Spinal cord (tissue), 9 donors: ENCODE measurements at regions not wholly inside any gene's neighbourhood (a gene's known extent, or its start where the extent isn't known, plus 50 kb on each side); places are given as distances from the start of the nearest gene placed in this dataset.
A peak's percentile ranks its signal among the peaks of the same experiment; 100 is the strongest.

Experiments
- DNase-seq, 6 donors: peaks; one replicate each; pipeline versions ENCODE4 v3.0.0 to v3.0.0-alpha.2; 2013 to 2015; ENCODE audit warnings: low spot score in 6 of 6, low read depth in 4 of 6
- H3K27ac ChIP-seq: one replicate; pipeline ENCODE4 v1.5.1; 2013; ENCODE audit warnings: low read depth, low read length, control low read depth
- H3K27me3 ChIP-seq: one replicate; pipeline ENCODE4 v1.6.1; 2013; ENCODE audit warnings: low read length; ENCODE audit not compliant: control insufficient read depth, insufficient read depth
- H3K36me3 ChIP-seq: one replicate; pipeline ENCODE4 v1.6.1; 2013; ENCODE audit warnings: low read length; ENCODE audit not compliant: control insufficient read depth, insufficient read depth
- H3K4me1 ChIP-seq: one replicate; pipeline ENCODE4 v1.6.1; 2013; ENCODE audit warnings: low read length; ENCODE audit not compliant: control insufficient read depth, insufficient read depth
- H3K4me3 ChIP-seq: one replicate; pipeline ENCODE4 v1.5.1; 2013; ENCODE audit warnings: low read depth, low read length, control low read depth
- H3K9me3 ChIP-seq: one replicate; pipeline ENCODE4 v1.6.1; 2013; ENCODE audit warnings: low read length; ENCODE audit not compliant: control insufficient read depth, insufficient read depth
- WGBS: methylation state at CpG from one replicate; pipeline ENCODE4 v1.1.5; 2013; ENCODE audit warnings: missing lambda C conversion rate; ENCODE audit not compliant: insufficient coverage; 5-methylcytosine and 5-hydroxymethylcytosine counted together
- donor health status: healthy.

GRCh38 chr5:105956456-105957196 lies 1714.1 kb downstream of the EFNA5 start:
- Histone ChIP-seq H3K27me3 (no peaks in the 10 kb centered on the region), H3K36me3 (no peaks in the 10 kb centered on the region), H3K4me3 (no peak overlapping the region), H3K27ac (no peak overlapping the region), H3K4me1 (no peaks in the 10 kb centered on the region), H3K9me3 (no peaks in the 10 kb centered on the region)
- DNase-seq: no peak
- no CpG with 5 or more reads among the region's 1 CpG for WGBS

- Histone ChIP-seq H3K36me3 (no peaks in the 10 kb centered on the region), H3K4me3 (no peak overlapping the region), H3K27me3 (no peaks in the 10 kb centered on the region), H3K9me3 (no peaks in the 10 kb centered on the region), H3K4me1 (no peaks in the 10 kb centered on the region), H3K27ac (no peak overlapping the region)
- no peak for DNase-seq
- WGBS: no CpG with 5 or more reads among the region's 3 CpGs
Measured at GRCh38 chr5:105954341-105954740, 1716.4 kb downstream of the EFNA5 start.

- no peak for DNase-seq
- no peak overlapping the region for H3K4me3 ChIP-seq
- H3K4me1 ChIP-seq: no peaks in the 10 kb centered on the region
- no CpG with 5 or more reads among the region's 3 CpGs for WGBS
- no peaks in the 10 kb centered on the region for H3K27me3 ChIP-seq
- H3K9me3 ChIP-seq: no peaks in the 10 kb centered on the region
- no peaks in the 10 kb centered on the region for H3K36me3 ChIP-seq
- no peak overlapping the region for H3K27ac ChIP-seq
Measured at GRCh38 chr5:105953616-105954015, 1717.1 kb downstream of the EFNA5 start.

GRCh38 chr5:105952875-105953274 lies 1717.9 kb downstream of the EFNA5 start:
- no peak overlapping the region for H3K27ac ChIP-seq
- H3K4me3 ChIP-seq: no peak overlapping the region
- no CpG with 5 or more reads among the region's 3 CpGs for whole genome bisulfite sequencing
- H3K27me3 ChIP-seq: no peaks in the 10 kb centered on the region
- H3K36me3 ChIP-seq: no peaks in the 10 kb centered on the region
- peak in 2 of 6 donors; percentile 70 to 79 for DNase-seq
- no peaks in the 10 kb centered on the region for H3K4me1 ChIP-seq
- H3K9me3 ChIP-seq: no peaks in the 10 kb centered on the region

GRCh38 chr5:105947461-105947860 lies 1723.3 kb downstream of the EFNA5 start:
- Histone ChIP-seq H3K36me3 (no peaks in the 10 kb centered on the region), H3K9me3 (no peaks in the 10 kb centered on the region), H3K4me3 (no peak overlapping the region), H3K4me1 (no peaks in the 10 kb centered on the region), H3K27me3 (no peaks in the 10 kb centered on the region), H3K27ac (no peak overlapping the region)
- DNase-seq: no peak
- 90% methylated on average over 2 of the region's 2 CpGs for WGBS

- Histone ChIP-seq H3K27ac (no peak overlapping the region), H3K27me3 (no peaks in the 10 kb centered on the region), H3K4me3 (no peak overlapping the region), H3K4me1 (no peaks in the 10 kb centered on the region), H3K36me3 (no peaks in the 10 kb centered on the region), H3K9me3 (no peaks in the 10 kb centered on the region)
- no peak for DNase-seq
- 100% methylated on average over 2 of the region's 4 CpGs for WGBS
Measured at GRCh38 chr5:105945203-105945972, 1725.3 kb downstream of the EFNA5 start.

GRCh38 chr5:105940181-105940580 lies 1730.6 kb downstream of the EFNA5 start:
- no peaks in the 10 kb centered on the region for H3K36me3 ChIP-seq
- no peak for DNase-seq
- no peak overlapping the region for H3K27ac ChIP-seq
- H3K27me3 ChIP-seq: no peaks in the 10 kb centered on the region
- peaks cover 2% of the 10 kb centered on the region for H3K9me3 ChIP-seq
- H3K4me3 ChIP-seq: no peak overlapping the region
- no peaks in the 10 kb centered on the region for H3K4me1 ChIP-seq

GRCh38 chr5:105934171-105934570 lies 1736.6 kb downstream of the EFNA5 start:
- Histone ChIP-seq H3K36me3 (no peaks in the 10 kb centered on the region), H3K27ac (no peak overlapping the region), H3K4me3 (no peak overlapping the region), H3K4me1 (no peaks in the 10 kb centered on the region), H3K9me3 (peaks cover 2% of the 10 kb centered on the region), H3K27me3 (no peaks in the 10 kb centered on the region)
- DNase-seq: no peak

- Histone ChIP-seq H3K27me3 (no peaks in the 10 kb centered on the region), H3K4me1 (no peaks in the 10 kb centered on the region), H3K27ac (no peak overlapping the region), H3K4me3 (no peak overlapping the region), H3K9me3 (no peaks in the 10 kb centered on the region), H3K36me3 (no peaks in the 10 kb centered on the region)
- DNase-seq: no peak
- no CpG with 5 or more reads among the region's 2 CpGs for WGBS
Measured at GRCh38 chr5:105931881-105932421, 1738.8 kb downstream of the EFNA5 start.

GRCh38 chr5:105929858-105930257 lies 1740.9 kb downstream of the EFNA5 start:
- no CpG with 5 or more reads among the region's 1 CpG for WGBS
- Histone ChIP-seq H3K4me3 (no peak overlapping the region), H3K27ac (no peak overlapping the region), H3K4me1 (no peaks in the 10 kb centered on the region), H3K27me3 (no peaks in the 10 kb centered on the region), H3K9me3 (no peaks in the 10 kb centered on the region), H3K36me3 (no peaks in the 10 kb centered on the region)
- DNase-seq: no peak
